Mesenchymal stem cell (in vitro differentiated cells and primary cell): ENCODE measurements at regions not wholly inside any gene's neighbourhood (a gene's known extent, or its start where the extent isn't known, plus 50 kb on each side); places are given as distances from the start of the nearest gene placed in this dataset.
A peak's percentile ranks its signal among the peaks of the same experiment; 100 is the strongest.

ENCODE experiments used
- DNase-seq: peaks from one replicate; pipeline ENCODE4 v3.0.0-alpha.2; 2013
- H2AFZ ChIP-seq: one replicate; pipeline ENCODE4 v1.6.1; 2013; ENCODE audit warnings: low read depth, mild to moderate bottlenecking, control low read depth, inconsistent platforms, low read length, moderate library complexity
- H2AK5ac ChIP-seq: 2 replicates; pipeline ENCODE4 v1.6.1; 2013; ENCODE audit warnings: low read length, moderate library complexity, mild to moderate bottlenecking, inconsistent platforms; ENCODE audit not compliant: severe bottlenecking
- H2BK120ac ChIP-seq: one replicate; pipeline ENCODE4 v1.6.1; 2013; ENCODE audit warnings: low read depth, mild to moderate bottlenecking, inconsistent platforms, low read length, moderate library complexity
- H2BK12ac ChIP-seq, 2 experiments: one replicate each; pipeline ENCODE4 v1.6.1; 2013; ENCODE audit warnings: inconsistent platforms in 2 of 2, low read length in 2 of 2, mild to moderate bottlenecking in 2 of 2, moderate library complexity in 2 of 2, control low read depth in 1 of 2
- H2BK15ac ChIP-seq: one replicate; pipeline ENCODE4 v1.6.1; 2013; ENCODE audit warnings: mild to moderate bottlenecking, low read depth, inconsistent platforms; ENCODE audit not compliant: poor library complexity, severe bottlenecking
- H2BK5ac ChIP-seq: 2 replicates; pipeline ENCODE4 v1.6.1; 2013; ENCODE audit warnings: low read depth, mild to moderate bottlenecking, low read length, control low read depth, inconsistent platforms; ENCODE audit not compliant: poor library complexity, severe bottlenecking
- H3K14ac ChIP-seq, 2 experiments: one replicate each; pipeline ENCODE4 v1.6.1; 2013; ENCODE audit warnings: inconsistent platforms in 2 of 2, low read length in 2 of 2, control low read depth in 1 of 2, mild to moderate bottlenecking in 1 of 2, moderate library complexity in 1 of 2
- H3K18ac ChIP-seq, 2 experiments: one replicate each; pipeline ENCODE4 v1.6.1; 2013; ENCODE audit warnings: inconsistent platforms in 2 of 2, low read length in 2 of 2, control low read depth in 1 of 2, low read depth in 1 of 2, mild to moderate bottlenecking in 1 of 2
- H3K23ac ChIP-seq, 2 experiments: one replicate each; pipeline ENCODE4 v1.6.1; 2013; ENCODE audit warnings: inconsistent platforms in 2 of 2, low read length in 2 of 2, mild to moderate bottlenecking in 2 of 2, moderate library complexity in 2 of 2, control low read depth in 1 of 2
- H3K27ac ChIP-seq: 2 replicates; pipeline ENCODE4 v1.5.1; 2013; ENCODE audit warnings: mild to moderate bottlenecking, moderate library complexity, low read length, control low read depth, inconsistent platforms; ENCODE audit not compliant: poor library complexity, severe bottlenecking
- H3K27me3 ChIP-seq, 2 experiments: 2 replicates each; pipeline versions ENCODE4 v1.6.1 to v1.7.0; 2013; ENCODE audit warnings: low read length in 2 of 2, mild to moderate bottlenecking in 2 of 2, moderate library complexity in 2 of 2, control low read depth in 1 of 2, inconsistent platforms in 1 of 2; ENCODE audit not compliant: control insufficient read depth in 1 of 2, insufficient read depth in 1 of 2
- H3K36me3 ChIP-seq, 2 experiments: 2 replicates each; pipeline versions ENCODE4 v1.6.1 to v1.7.0; 2013; ENCODE audit warnings: low read length in 2 of 2, control low read depth in 1 of 2, inconsistent platforms in 1 of 2, low read depth in 1 of 2, mild to moderate bottlenecking in 1 of 2; ENCODE audit not compliant: insufficient read depth in 2 of 2, control insufficient read depth in 1 of 2
- H3K4ac ChIP-seq, 2 experiments: one replicate each; pipeline ENCODE4 v1.6.1; 2013; ENCODE audit warnings: inconsistent platforms in 2 of 2, low read length in 2 of 2, mild to moderate bottlenecking in 2 of 2, moderate library complexity in 2 of 2, control low read depth in 1 of 2, low read depth in 1 of 2
- H3K4me1 ChIP-seq: 2 replicates; pipeline ENCODE4 v1.6.1; 2013; ENCODE audit warnings: low read depth, low read length, control low read depth; ENCODE audit not compliant: control insufficient read depth, insufficient read depth
- H3K4me2 ChIP-seq: 2 replicates; pipeline ENCODE4 v1.6.1; 2013; ENCODE audit warnings: low read length, mild to moderate bottlenecking, inconsistent platforms; ENCODE audit not compliant: poor library complexity, severe bottlenecking
- H3K4me3 ChIP-seq, 2 experiments: 2 replicates each; pipeline versions ENCODE4 v1.5.1 to v1.7.0; 2013; ENCODE audit warnings: low read length in 2 of 2, mild to moderate bottlenecking in 2 of 2, control low read depth in 1 of 2, low read depth in 1 of 2; ENCODE audit not compliant: insufficient read depth in 1 of 2
- H3K79me1 ChIP-seq: replicated peaks from 2 replicates; pipeline ENCODE4 v1.6.1; 2013; ENCODE audit warnings: mild to moderate bottlenecking, control low read depth, low read length, inconsistent platforms; ENCODE audit not compliant: poor library complexity, severe bottlenecking
- H3K9ac ChIP-seq: 2 replicates; pipeline ENCODE4 v1.7.0; 2013; ENCODE audit warnings: mild to moderate bottlenecking, low read length, moderate library complexity
- H3K9me3 ChIP-seq: 2 replicates; pipeline ENCODE4 v1.7.0; 2013; ENCODE audit warnings: mild to moderate bottlenecking, low read length; ENCODE audit not compliant: control insufficient read depth
- H4K8ac ChIP-seq: one replicate; pipeline ENCODE4 v1.6.1; 2013; ENCODE audit warnings: inconsistent platforms, mild to moderate bottlenecking, low read length, moderate library complexity
- H4K91ac ChIP-seq: one replicate; pipeline ENCODE4 v1.6.1; 2013; ENCODE audit warnings: mild to moderate bottlenecking, low read length, inconsistent platforms
- WGBS: methylation state at CpG from one replicate; pipeline ENCODE4 v1.1.7; 2013; ENCODE audit warnings: mixed read lengths; 5-methylcytosine and 5-hydroxymethylcytosine counted together

GRCh38 chr5:87121304-87122150, 146.2 kb upstream of the RASA1 start:
- H3K36me3 ChIP-seq: no peaks in the 10 kb centered on the region
- H3K4me3 ChIP-seq: no peak overlapping the region
- H3K4ac ChIP-seq: peak overlapping the region in 1 of 2 experiments; percentile 73
- H3K23ac ChIP-seq: no peak overlapping the region
- H2AFZ ChIP-seq: no peak overlapping the region
- H2BK15ac ChIP-seq: no peak overlapping the region
- H3K14ac ChIP-seq: no peak overlapping the region
- peak overlapping the region in 1 of 2 experiments; percentile 19 for H3K18ac ChIP-seq
- H3K27ac ChIP-seq: peak overlapping the region; percentile 79
- H3K9ac ChIP-seq: peak overlapping the region; percentile 39
- H3K4me2 ChIP-seq: no peak overlapping the region
- no peak overlapping the region for H4K8ac ChIP-seq
- no peaks in the 10 kb centered on the region for H3K79me1 ChIP-seq
- no peak overlapping the region for H2BK5ac ChIP-seq
- no peak overlapping the region for H2BK120ac ChIP-seq
- no peak overlapping the region for H2BK12ac ChIP-seq
- peaks cover 2% of the 10 kb centered on the region for H3K4me1 ChIP-seq
- no peak overlapping the region for H2AK5ac ChIP-seq
- peak; percentile 91 for DNase-seq
- no peaks in the 10 kb centered on the region for H3K9me3 ChIP-seq
- WGBS: 44% methylated on average over 4 of the region's 5 CpGs
- H3K27me3 ChIP-seq: no peaks in the 10 kb centered on the region
- no peak overlapping the region for H4K91ac ChIP-seq

- DNase-seq: peak; percentile 16
- peak overlapping the region in 1 of 2 experiments; percentile 40 for H3K4ac ChIP-seq
- WGBS: 94% methylated on average over 3 of the region's 4 CpGs
- H3K36me3 ChIP-seq: no peaks in the 10 kb centered on the region
- no peak overlapping the region for H3K23ac ChIP-seq
- H2AFZ ChIP-seq: no peak overlapping the region
- H2BK15ac ChIP-seq: no peak overlapping the region
- H3K27ac ChIP-seq: peak overlapping the region; percentile 79
- H2AK5ac ChIP-seq: no peak overlapping the region
- H2BK120ac ChIP-seq: no peak overlapping the region
- peaks cover 2% of the 10 kb centered on the region for H3K4me1 ChIP-seq
- peak overlapping the region; percentile 19 to 46 for H3K18ac ChIP-seq
- H3K9ac ChIP-seq: no peak overlapping the region
- no peak overlapping the region for H3K4me2 ChIP-seq
- H3K9me3 ChIP-seq: no peaks in the 10 kb centered on the region
- H4K8ac ChIP-seq: peak overlapping the region; percentile 4
- H3K14ac ChIP-seq: no peak overlapping the region
- no peak overlapping the region for H4K91ac ChIP-seq
- H3K4me3 ChIP-seq: no peak overlapping the region
- peak overlapping the region; percentile 33 for H2BK5ac ChIP-seq
- no peaks in the 10 kb centered on the region for H3K27me3 ChIP-seq
- H2BK12ac ChIP-seq: peak overlapping the region; percentile 14 to 21
- H3K79me1 ChIP-seq: no peaks in the 10 kb centered on the region
Observed at GRCh38 chr5:87122151-87122977, 145.3 kb upstream of the RASA1 start.

- Histone ChIP-seq H2BK15ac (no peak overlapping the region), H2AFZ (no peak overlapping the region), H3K36me3 (no peaks in the 10 kb centered on the region), H3K14ac (no peak overlapping the region), H2BK5ac (no peak overlapping the region), H3K4ac (no peak overlapping the region), H3K4me2 (no peak overlapping the region), H2AK5ac (no peak overlapping the region), H2BK120ac (no peak overlapping the region), H3K9me3 (no peaks in the 10 kb centered on the region), H3K4me1 (peaks cover 1% of the 10 kb centered on the region), H3K79me1 (no peaks in the 10 kb centered on the region), H3K27ac (no peak overlapping the region), H3K18ac (no peak overlapping the region), H4K8ac (no peak overlapping the region), H3K9ac (no peak overlapping the region), H3K4me3 (no peak overlapping the region), H2BK12ac (no peak overlapping the region), H3K27me3 (no peaks in the 10 kb centered on the region), H3K23ac (no peak overlapping the region), H4K91ac (no peak overlapping the region)
- DNase-seq: no peak
Observed at GRCh38 chr5:87125766-87126165, 141.9 kb upstream of the RASA1 start.

- Histone ChIP-seq H3K4me3 (no peak overlapping the region), H3K4me2 (no peak overlapping the region), H3K27me3 (no peaks in the 10 kb centered on the region), H3K14ac (no peak overlapping the region), H4K91ac (no peak overlapping the region), H3K9ac (no peak overlapping the region), H2BK12ac (peak overlapping the region in 1 of 2 experiments; percentile 63), H3K4me1 (peaks cover 1% of the 10 kb centered on the region), H3K79me1 (no peaks in the 10 kb centered on the region), H3K9me3 (no peaks in the 10 kb centered on the region), H2BK5ac (no peak overlapping the region), H2BK15ac (no peak overlapping the region), H2AK5ac (peak overlapping the region; percentile 47), H3K23ac (no peak overlapping the region), H2AFZ (no peak overlapping the region), H4K8ac (no peak overlapping the region), H3K18ac (no peak overlapping the region), H2BK120ac (peak overlapping the region; percentile 27), H3K27ac (no peak overlapping the region), H3K36me3 (no peaks in the 10 kb centered on the region), H3K4ac (no peak overlapping the region)
- DNase-seq: no peak
- 91% methylated on average over 3 of the region's 3 CpGs for WGBS
Observed at GRCh38 chr5:87126869-87127268, 140.8 kb upstream of the RASA1 start.
